Stomach (tissue), 8 donors: ENCODE measurements at regions not wholly inside any gene's neighbourhood (a gene's known extent, or its start where the extent isn't known, plus 50 kb on each side); places are given as distances from the start of the nearest gene placed in this dataset.

ENCODE experiments used
- DNase-seq, 2 donors: peaks; one replicate each; pipeline versions ENCODE4 v3.0.0 to v3.0.0-alpha.2; 2013 to 2019
- H3K27ac ChIP-seq, 5 donors: fragments of 200-600 bp in 4 of 5; sonication (generic) in 4 of 5; one replicate each; pipeline ENCODE4 v1.5.1; 2013 to 2019; ENCODE audit warnings: mild to moderate bottlenecking in 1 of 5, moderate library complexity in 1 of 5
- H3K27me3 ChIP-seq, 3 donors: fragments of 200-600 bp; sonication (generic); one replicate each; pipeline ENCODE4 v1.5.1; 2017 to 2019; ENCODE audit warnings: mixed run types in 1 of 3
- H3K36me3 ChIP-seq, 4 donors: fragments of 200-600 bp; sonication (generic); 1 replicate in 3 of 4; 2 replicates in 1 of 4; pipeline ENCODE4 v1.5.1; 2016 to 2019
- H3K4me1 ChIP-seq, 4 donors: fragments of 200-600 bp; sonication (generic); one replicate each; pipeline ENCODE4 v1.5.1; 2016 to 2019
- H3K4me3 ChIP-seq, 4 donors: fragments of 200-600 bp; sonication (generic) in 3 of 4; one replicate each; pipeline ENCODE4 v1.5.1; 2016 to 2019; ENCODE audit warnings: mild to moderate bottlenecking in 1 of 4
- H3K9me3 ChIP-seq, 4 donors: fragments of 200-600 bp; sonication (generic); one replicate each; pipeline ENCODE4 v1.5.1; 2016 to 2019
- CTCF ChIP-seq, 7 experiments: fragments of 450-650 bp in 4 of 7; fragments of 200-600 bp in 3 of 7; sonication (generic) in 3 of 7; IDR thresholded peaks; one replicate each; pipeline ENCODE4 v1.5.1; 2016 to 2019; ENCODE audit warnings: antibody characterized with exemption in 7 of 7, control low read depth in 2 of 7, mild to moderate bottlenecking in 1 of 7
- EP300 ChIP-seq: sonication (generic); formaldehyde crosslinking; IDR thresholded peaks from one replicate; pipeline ENCODE4 v1.6.1; 2017; ENCODE audit warnings: antibody characterized with exemption
- POLR2A ChIP-seq, 4 donors: fragments of 450-650 bp; IDR thresholded peaks; one replicate each; pipeline ENCODE4 v1.6.1; 2016; ENCODE audit warnings: antibody characterized with exemption in 4 of 4, control low read depth in 2 of 4, mild to moderate bottlenecking in 1 of 4, moderate library complexity in 1 of 4
- POLR2AphosphoS5 ChIP-seq, 3 donors: sonication (generic); formaldehyde crosslinking; IDR thresholded peaks; one replicate each; pipeline ENCODE4 v1.6.1; 2016; ENCODE audit warnings: antibody characterized with exemption in 3 of 3
- WGBS, 5 donors: extraction: QIAGEN DNeasy Blood & Tissue Kit in 3 of 5; methylation state at CpG; one replicate each; pipeline versions ENCODE4 v1.1.5 to v1.1.7; 2013 to 2018; 5-methylcytosine and 5-hydroxymethylcytosine counted together
- intact Hi-C: fragments of 100-400 bp; cut with DNase I; formaldehyde crosslinking; loops from one replicate; pipeline ENCODE4 v1.15.1; 2023; ENCODE audit warnings: low total_unique reads
- donor health status: healthy with polysubstance abuse.
- donor health status: Bipolar disorder and iron deficiency.
- donor health status: healthy.

DNA sequence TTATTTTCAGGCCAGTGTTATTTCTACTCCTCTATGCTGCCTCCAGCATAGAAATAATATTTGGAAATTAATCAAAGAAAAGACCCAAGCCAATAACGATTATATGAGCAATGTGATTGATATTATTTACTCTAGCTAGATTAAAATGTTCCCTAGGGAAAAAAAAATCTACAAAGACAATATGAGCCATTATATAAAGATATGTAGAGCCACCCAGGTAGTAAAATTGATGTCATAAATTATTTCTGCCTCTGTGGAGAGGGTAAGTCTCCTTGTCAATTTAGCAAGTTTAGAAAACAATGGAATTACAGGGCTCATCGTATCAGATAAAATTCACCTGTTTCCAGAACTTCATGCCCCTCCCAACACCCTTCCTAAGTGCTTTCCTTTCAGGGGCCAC, 202.9 kb downstream of the RDH14 start:
- no peak overlapping the region for H3K27ac ChIP-seq
- intact Hi-C loops: no loop called here
- DNase-seq: no peak
- TF ChIP-seq POLR2A (IDR thresholded peaks at IDR 0.05) (no peak), EP300 (no peak), CTCF (IDR thresholded peaks at IDR 0.05) (no peak), POLR2AphosphoS5 (IDR thresholded peaks at IDR 0.05) (no peak)
- 49 to 61% (median 52%) methylated on average over 2 of the region's 2 CpGs for WGBS, 5 donors
- no peaks in the 10 kb centered on the region for H3K9me3 ChIP-seq
- H3K27me3 ChIP-seq: no peaks in the 10 kb centered on the region
- no peaks in the 10 kb centered on the region for H3K36me3 ChIP-seq
- H3K4me3 ChIP-seq: no peak overlapping the region
- H3K4me1 ChIP-seq: no peaks in the 10 kb centered on the region

GRCh38 chr2:18356676-18357075, 203.8 kb downstream of the RDH14 start:
- WGBS, 5 donors: 38 to 48% (median 45%) methylated on average over 2 of the region's 2 CpGs
- no peak overlapping the region for H3K27ac ChIP-seq
- H3K4me3 ChIP-seq: no peak overlapping the region
- intact Hi-C loops: no loop called here
- no peaks in the 10 kb centered on the region for H3K4me1 ChIP-seq
- no peak for DNase-seq
- TF ChIP-seq CTCF (IDR thresholded peaks at IDR 0.05) (no peak), POLR2AphosphoS5 (IDR thresholded peaks at IDR 0.05) (no peak), EP300 (no peak), POLR2A (IDR thresholded peaks at IDR 0.05) (no peak)
- no peaks in the 10 kb centered on the region for H3K36me3 ChIP-seq
- H3K9me3 ChIP-seq: no peaks in the 10 kb centered on the region
- no peaks in the 10 kb centered on the region for H3K27me3 ChIP-seq

DNA sequence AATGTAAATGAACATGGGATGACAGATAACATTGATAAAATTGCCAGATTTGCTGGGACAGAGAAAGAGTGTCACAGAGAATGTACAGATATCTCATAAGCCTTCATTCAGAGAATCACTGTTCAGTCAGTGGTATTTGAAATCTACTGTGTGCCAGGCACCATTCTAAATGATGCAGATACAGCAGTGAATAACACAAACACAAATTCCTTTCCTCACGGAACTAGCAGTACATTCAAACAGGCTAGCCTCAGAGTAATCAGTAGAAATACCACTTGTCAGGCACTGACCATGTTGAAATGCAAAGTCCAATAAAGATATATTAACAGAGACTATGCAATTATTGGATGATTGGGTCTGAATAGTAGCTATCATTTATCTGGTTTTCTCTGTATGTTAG, 211.0 kb downstream of the RDH14 start:
- no peaks in the 10 kb centered on the region for H3K27me3 ChIP-seq
- peaks cover 0 to 9% (median 4%) of the 10 kb centered on the region in 4 donors for H3K4me1 ChIP-seq
- intact Hi-C loops: no loop called here
- no peaks in the 10 kb centered on the region for H3K9me3 ChIP-seq
- no peaks in the 10 kb centered on the region for H3K36me3 ChIP-seq
- no peak for DNase-seq
- no peak for TF ChIP-seq POLR2AphosphoS5 (IDR thresholded peaks at IDR 0.05)
- no peak for TF ChIP-seq EP300
- no peak for TF ChIP-seq CTCF (IDR thresholded peaks at IDR 0.05)
- TF ChIP-seq POLR2A (IDR thresholded peaks at IDR 0.05): no peak
- no peak overlapping the region for H3K27ac ChIP-seq
- no peak overlapping the region for H3K4me3 ChIP-seq
- 21 to 53% (median 41%) methylated on average over 1 of the region's 1 CpG for WGBS, 5 donors

DNA sequence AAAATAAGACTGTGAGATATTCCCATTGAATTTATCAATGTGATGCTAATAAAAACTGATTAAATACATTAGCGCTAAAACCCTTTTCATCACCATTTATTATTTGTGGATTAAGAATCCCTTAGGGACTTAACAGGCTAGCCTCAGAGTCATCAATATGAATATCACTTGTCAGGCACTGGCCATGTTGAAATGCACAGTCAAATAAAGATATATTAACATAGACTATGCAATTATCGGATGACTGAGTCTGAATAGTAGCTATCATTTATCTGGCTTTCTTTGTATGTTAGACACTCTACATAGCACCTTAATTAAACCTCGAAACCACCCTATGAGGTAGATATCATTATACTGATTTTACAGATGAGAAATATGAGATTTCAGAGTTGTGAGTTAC, 213.6 kb downstream of the RDH14 start:
- Histone ChIP-seq H3K27ac (no peak overlapping the region), H3K36me3 (no peaks in the 10 kb centered on the region), H3K27me3 (no peaks in the 10 kb centered on the region), H3K4me1 (peaks cover 0 to 9% (median 4%) of the 10 kb centered on the region in 4 donors), H3K9me3 (no peaks in the 10 kb centered on the region), H3K4me3 (no peak overlapping the region)
- 85 to 95% (median 89%) methylated on average over 3 of the region's 3 CpGs for WGBS, 5 donors
- no peak for TF ChIP-seq POLR2AphosphoS5 (IDR thresholded peaks at IDR 0.05)
- TF ChIP-seq EP300: no peak
- no peak for TF ChIP-seq POLR2A (IDR thresholded peaks at IDR 0.05)
- no peak for TF ChIP-seq CTCF (IDR thresholded peaks at IDR 0.05)
- intact Hi-C loops: no loop called here
- no peak for DNase-seq
